ENCODE measurements at regions not wholly inside any gene's neighbourhood (a gene's known extent, or its start where the extent isn't known, plus 50 kb on each side); places are given as distances from the start of the nearest gene placed in this dataset.

- no peaks in the 10 kb centered on the region for H3K36me3 ChIP-seq (ENCODE audit: control insufficient read depth in 2 of 2, insufficient read depth in 2 of 2, low read length in 1 of 2)
- H3K9me3 ChIP-seq (replicated peaks; ENCODE audit: control insufficient read depth, insufficient read depth, low read length): no peaks in the 10 kb centered on the region
- H2AFZ ChIP-seq (ENCODE audit: control insufficient read depth, low read depth, low read length): no peak overlapping the region
- FAIRE-seq (no peak), DNase-seq (ENCODE audit: low read depth, low spot score) (no peak), ATAC-seq (no peak)
- ChIA-PET CTCF (no interaction called here), POLR2A (no interaction called here), SMC1A (ENCODE audit: uncharacterized antibody, unreplicated experiment) (no interaction called here), RAD21 (ENCODE audit: unreplicated experiment) (no interaction called here)
- intact Hi-C loops (cut with micrococcal nuclease; ENCODE audit: unreplicated experiment) (no loop called here), in situ Hi-C loops (cut with MboI) (no loop called here)
- no peaks in the 10 kb centered on the region for H3K79me2 ChIP-seq (ENCODE audit: control insufficient read depth, insufficient read depth, low read length)
- H3K27me3 ChIP-seq (replicated peaks in 1 of 2; ENCODE audit: control insufficient read depth in 2 of 2, insufficient read depth in 2 of 2, low read length in 1 of 2): peaks cover 0 to 6% of the 10 kb centered on the region in 2 experiments; a peak in 3 of 4 replicates
- BruUV-seq (replicated peaks): no TSS peak
- no peak overlapping the region for H3K9ac ChIP-seq (ENCODE audit: control insufficient read depth, insufficient read depth, low read length)
- WGBS (ENCODE audit: insufficient coverage, insufficient replicate concordance, low lambda C conversion rate, missing lambda C conversion rate): 26% methylated on average over 10 of the region's 10 CpGs
- TF ChIP-seq CHD4 (IDR thresholded peaks at IDR 0.05) (no peak), ESRRA (IDR thresholded peaks at IDR 0.05; ENCODE audit: low read length) (no peak), USF2 (IDR thresholded peaks at IDR 0.05; ENCODE audit: borderline replicate concordance, low read depth, low read length) (no peak), YY1 (IDR thresholded peaks at IDR 0.05; ENCODE audit: low read depth, low read length) (no peak), ATF3 (IDR thresholded peaks at IDR 0.05; ENCODE audit: borderline replicate concordance, extremely low read depth, low read depth, low read length) (no peak), BRCA1 (IDR thresholded peaks at IDR 0.05; ENCODE audit: low read depth, low read length) (no peak), CBFB (IDR thresholded peaks at IDR 0.05; ENCODE audit: low read depth) (no peak), STAT1 (conservative IDR thresholded peaks at IDR 0.05) (no peak), ZBED1 (IDR thresholded peaks at IDR 0.05; ENCODE audit: borderline replicate concordance) (no peak)
- H3K4me2 ChIP-seq (ENCODE audit: control insufficient read depth, insufficient read depth): no peak overlapping the region
- no peaks in the 10 kb centered on the region for H3K4me1 ChIP-seq (ENCODE audit: control insufficient read depth, insufficient read depth, low read length)
- H4K20me1 ChIP-seq (ENCODE audit: control insufficient read depth, insufficient read depth): no peaks in the 10 kb centered on the region
- H3K27ac ChIP-seq (ENCODE audit: control insufficient read depth, insufficient read depth): no peak overlapping the region
- H3K4me3 ChIP-seq: no peak overlapping the region
Observed at GRCh38 chr5:174186096-174186695, 140.7 kb downstream of the NSG2 start.

Measured in GM12878 (cell line).